OCI-M1 (cell line): ENCODE measurements at regions not wholly inside any gene's neighbourhood (a gene's known extent, or its start where the extent isn't known, plus 50 kb on each side); places are given as distances from the start of the nearest gene placed in this dataset.

Experiments
- DNase-seq: peaks from one replicate; lab custom pipeline; 2025; lab: John Stamatoyannopoulos, UW

DNA sequence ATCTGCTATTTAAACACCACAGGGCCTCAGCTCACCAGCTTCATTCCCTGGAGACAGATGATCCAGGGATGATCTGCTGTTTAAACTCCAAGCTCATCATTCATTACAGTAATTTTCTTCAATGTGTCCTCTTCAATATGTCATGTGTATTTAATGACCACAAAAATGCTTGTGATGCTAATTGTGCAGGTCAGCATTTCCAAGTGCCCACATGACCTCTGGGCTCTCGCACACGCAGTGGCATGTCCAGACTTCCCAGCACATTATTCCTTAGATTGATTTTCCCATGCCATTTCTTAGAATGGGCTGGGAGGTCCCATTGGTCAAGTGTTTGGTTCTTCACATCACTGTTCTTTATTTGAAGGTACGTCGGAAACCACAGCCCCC, 434.4 kb downstream of the HAO1 start:
- DNase-seq = no peak

DNA sequence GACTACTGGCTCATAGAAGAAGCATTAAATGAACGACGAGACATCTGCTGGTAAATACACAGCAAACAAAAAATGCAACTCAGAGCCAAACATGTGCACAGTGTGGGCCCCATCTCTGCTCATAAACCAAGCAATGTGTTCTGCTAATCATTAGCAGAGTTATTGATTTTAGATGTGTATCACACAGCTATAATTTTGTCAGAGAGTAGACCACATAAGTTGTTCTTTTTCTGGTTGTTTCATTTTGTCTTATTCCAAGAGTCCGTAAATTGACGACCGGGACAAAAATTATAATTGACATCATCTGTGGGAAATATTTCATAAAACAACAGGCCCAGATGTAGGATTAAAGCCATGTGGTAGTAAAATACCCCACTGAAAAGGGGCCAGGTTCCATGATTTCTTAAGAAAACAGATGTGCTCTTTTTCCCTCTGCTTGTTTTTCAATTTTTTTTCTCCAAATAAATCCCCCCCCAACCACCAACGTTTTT, 423.6 kb downstream of the HAO1 start:
- DNase-seq = no peak

- DNase-seq = no peak
Measured at GRCh38 chr20:7520361-7520760, 419.9 kb downstream of the HAO1 start.

GRCh38 chr20:7523288-7523687, 417.0 kb downstream of the HAO1 start:
- no peak for DNase-seq

DNA sequence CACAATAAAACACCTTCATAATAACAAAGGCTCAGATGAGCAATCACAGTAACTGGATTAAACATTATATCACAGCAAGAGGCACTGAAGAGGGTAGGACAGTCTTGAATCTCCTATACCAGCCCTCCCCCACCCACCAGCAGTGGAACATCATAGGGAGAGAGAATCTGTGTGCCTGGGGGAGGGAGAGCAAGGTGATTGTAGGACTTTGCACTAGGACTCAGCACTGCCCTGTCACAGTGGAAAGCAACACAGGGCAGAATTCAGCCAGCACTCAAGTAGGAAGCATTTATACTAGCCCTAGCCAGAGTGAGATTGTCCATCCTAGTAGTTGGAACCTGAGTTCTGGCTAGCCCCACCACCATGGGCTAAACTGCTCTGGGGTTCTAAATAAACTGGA, 400.2 kb downstream of the HAO1 start:
- DNase-seq = no peak

- DNase-seq = no peak
Measured at GRCh38 chr20:7540923-7541322, 399.3 kb downstream of the HAO1 start.

- no peak for DNase-seq
Measured at GRCh38 chr20:7571101-7571500, 369.2 kb downstream of the HAO1 start.

- no peak for DNase-seq
Measured at GRCh38 chr20:7571521-7572055, 368.7 kb downstream of the HAO1 start.

GRCh38 chr20:7579888-7580287, 360.4 kb downstream of the HAO1 start:
- no peak for DNase-seq

GRCh38 chr20:7585126-7585679, 355.1 kb downstream of the HAO1 start:
- no peak for DNase-seq

GRCh38 chr20:7586481-7586880, 353.8 kb downstream of the HAO1 start:
- DNase-seq = no peak

GRCh38 chr20:7589164-7589563, 351.1 kb downstream of the HAO1 start:
- no peak for DNase-seq

- no peak for DNase-seq
Measured at GRCh38 chr20:7596541-7596940, 343.7 kb downstream of the HAO1 start.

- DNase-seq = no peak
Measured at GRCh38 chr20:7601431-7601830, 338.8 kb downstream of the HAO1 start.

DNA sequence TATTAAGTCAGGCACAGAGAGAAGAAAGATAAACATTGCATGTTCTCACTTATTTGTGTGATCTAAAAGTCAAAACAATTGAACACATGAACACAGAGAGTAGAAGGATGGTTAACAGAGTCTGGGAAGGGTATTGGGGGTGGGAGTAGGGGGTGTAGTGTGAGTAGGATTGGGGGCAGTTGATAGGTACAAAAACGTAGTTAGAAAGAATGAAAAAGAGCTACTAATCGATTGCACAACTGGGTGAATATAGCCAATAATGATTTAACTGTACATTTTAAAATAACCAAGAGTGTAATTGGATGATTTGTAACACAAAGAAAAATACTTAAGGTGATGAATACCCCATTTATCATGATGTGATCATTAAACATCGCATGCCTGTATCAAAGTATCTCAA, 333.3 kb downstream of the HAO1 start:
- no peak for DNase-seq

DNA sequence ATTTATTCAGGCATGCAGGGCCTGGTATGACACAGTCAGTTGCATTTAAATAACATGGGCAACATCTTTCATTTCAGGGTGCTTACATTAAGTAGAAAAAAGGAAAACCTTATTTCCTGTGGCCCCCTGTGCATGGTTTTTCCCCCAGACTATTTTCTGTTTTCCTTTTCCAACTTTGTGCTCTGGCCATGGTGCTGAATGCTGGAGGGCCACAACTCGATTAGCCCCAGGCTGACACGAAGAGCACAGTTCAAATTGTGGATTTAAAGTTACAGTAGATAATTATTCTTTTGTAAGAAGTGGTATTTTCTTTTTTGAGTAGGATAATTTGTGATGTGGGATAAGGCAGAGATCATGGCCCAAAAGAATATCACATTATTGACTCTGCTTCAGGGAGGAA, 332.0 kb downstream of the HAO1 start:
- no peak for DNase-seq

DNA sequence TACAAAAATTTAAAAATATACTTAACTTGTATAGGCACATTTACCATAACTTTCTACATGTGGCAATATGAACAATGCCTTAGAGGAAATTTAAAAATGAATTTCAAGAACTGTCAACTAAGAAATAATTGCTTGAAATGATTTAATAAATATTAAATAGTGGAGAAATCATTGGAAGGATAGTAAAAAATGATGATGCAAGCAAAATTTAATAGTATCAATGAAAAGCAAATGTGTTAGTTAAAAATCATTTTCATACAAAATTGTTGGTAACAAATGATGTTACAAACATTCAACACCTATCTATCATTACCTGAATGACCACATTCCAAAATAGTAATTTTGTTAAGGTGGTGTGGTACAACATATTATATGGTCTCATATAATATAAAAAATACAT, 331.0 kb downstream of the HAO1 start:
- no peak for DNase-seq

DNA sequence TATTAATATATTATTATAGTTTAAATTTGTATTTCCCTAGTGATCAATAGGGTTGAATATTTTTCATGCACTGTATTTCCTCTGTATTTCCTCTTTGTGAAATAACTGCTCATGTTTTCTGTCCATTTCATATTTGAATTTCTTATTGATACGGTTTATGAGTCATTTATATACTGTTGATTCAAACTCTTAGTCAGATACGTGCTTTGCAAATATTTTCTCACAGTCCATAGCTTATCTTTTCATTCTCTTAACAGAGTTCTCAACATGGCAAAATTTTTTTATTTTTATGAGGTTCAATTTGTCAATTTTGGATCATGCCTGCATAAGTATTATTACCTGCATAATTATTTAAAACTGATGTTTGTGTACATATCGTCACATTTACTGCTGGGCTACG, 329.6 kb downstream of the HAO1 start:
- no peak for DNase-seq

GRCh38 chr20:7617797-7618196, 322.5 kb downstream of the HAO1 start:
- no peak for DNase-seq

DNA sequence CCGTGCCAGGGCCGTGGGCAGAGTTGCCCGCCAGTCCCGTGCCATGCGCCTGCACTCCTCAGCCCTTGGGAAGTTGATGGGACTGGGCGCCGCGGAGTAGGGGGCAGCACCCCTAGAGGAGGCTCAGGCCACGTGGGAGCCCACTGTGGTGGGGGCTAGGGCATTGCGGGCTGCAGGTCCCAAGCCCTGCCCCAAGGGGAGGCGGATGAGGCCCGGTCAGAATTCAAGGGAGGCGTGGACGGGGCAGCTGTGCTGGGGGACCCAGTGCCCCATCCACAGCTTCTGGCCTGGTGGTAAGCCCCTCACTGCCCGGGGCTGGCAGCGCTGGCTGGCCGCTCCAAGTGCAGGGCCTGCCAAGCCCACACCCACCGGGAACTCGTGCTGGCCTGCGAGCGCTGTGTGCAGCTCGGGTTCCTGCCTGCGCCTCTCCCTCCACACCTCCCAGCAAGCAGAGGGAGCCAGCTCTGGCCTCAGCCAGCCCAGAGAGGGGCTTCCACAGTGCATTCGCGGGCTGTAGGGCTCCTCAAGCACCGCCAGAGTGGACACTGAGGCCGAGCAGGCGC, 317.8 kb downstream of the HAO1 start:
- DNase-seq = no peak

DNA sequence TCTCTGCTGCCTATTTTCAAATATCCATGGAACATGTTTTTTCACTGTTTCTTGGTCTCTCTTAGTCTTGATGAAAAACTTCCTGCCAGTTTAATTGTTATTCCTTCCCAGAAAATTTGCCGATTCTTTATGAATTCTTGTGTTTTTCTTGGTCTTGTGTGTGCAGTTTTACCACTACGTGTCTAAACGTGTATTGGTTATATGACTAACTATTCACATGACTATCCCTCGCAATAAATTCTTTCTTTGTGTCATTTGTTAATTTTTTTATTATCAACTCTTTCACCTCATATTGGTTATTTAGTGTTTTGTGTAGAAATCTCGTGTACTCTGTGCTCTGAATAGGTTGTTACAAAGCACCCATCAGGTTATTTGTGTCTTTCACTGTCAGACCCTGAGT, 315.4 kb downstream of the HAO1 start:
- no peak for DNase-seq

GRCh38 chr20:7627734-7628663, 312.3 kb downstream of the HAO1 start:
- DNase-seq = no peak

DNA sequence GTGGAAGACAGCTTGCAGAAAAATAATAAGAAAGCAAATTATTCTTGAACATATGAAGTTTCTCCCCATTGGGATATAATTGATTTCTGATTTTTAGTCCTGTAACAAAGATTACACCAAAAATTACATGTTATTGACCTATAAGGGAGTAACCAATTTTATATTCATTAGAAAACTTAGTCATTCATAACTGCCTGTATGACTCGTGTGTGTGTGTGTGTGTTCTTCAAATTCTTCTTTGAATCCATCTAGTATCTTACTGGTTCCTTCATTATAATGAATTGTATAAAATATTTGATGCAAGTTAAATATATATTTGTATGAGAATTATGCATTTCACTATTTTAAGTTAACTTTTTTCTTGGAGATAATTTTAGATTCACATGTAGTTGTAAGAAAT, 310.4 kb downstream of the HAO1 start:
- no peak for DNase-seq
